Activated gamma-delta T cell treated with Interleukin-2 at 50 U/mL for 16 hours (primary cell): ENCODE measurements at regions not wholly inside any gene's neighbourhood (a gene's known extent, or its start where the extent isn't known, plus 50 kb on each side); places are given as distances from the start of the nearest gene placed in this dataset.
"Not testable (repeated sequence)": the region's sequence is repeated elsewhere in the genome, so short reads cannot be mapped to it uniquely, and the experiment has no call there.

Source experiments
- DNase-seq: peaks from one replicate; pipeline ENCODE4 v3.0.0-alpha.2; 2020

DNA sequence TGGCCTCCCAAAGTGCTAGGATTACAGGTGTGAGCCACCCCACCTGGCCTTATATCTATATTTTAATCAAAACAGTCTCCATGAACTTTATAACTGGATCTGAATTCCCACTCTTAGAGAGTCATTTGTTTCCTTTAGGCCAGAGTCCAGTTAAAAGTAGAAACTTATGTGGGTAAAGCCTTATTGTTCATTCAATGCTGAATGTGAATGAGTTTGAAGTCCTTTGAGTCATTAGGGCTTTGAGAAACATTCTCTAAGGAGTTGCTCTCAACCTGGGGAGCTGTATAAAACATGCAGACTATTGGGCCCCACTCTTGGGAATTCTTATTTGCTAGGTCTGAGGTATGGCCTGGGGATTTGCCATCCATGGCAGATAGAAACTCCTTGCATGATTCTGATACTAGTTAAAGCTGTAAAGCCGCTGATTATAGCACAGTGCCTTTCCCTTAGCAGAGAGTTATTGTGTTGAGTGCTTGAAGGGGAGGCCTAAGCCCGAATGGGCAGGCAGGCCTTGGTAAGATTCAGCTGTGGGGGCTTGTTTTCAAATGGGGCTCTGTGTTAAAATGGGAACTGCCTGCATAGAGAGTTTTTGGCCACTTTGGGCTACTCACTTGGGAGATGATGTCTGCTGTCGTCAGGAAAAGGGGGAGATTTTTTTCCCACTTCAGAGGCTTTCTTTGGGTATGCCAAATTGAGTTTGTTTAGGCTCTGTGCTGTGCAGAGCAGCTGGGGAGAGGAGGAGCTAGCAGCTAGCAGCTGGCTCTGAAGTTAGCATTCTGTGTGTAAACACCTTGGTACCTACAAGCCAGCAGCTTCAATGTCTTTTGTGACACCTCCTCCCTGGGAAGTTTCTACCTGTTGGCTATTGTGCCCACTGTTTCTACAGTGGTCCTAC, 117.5 kb downstream of the DACT1 start:
- no peak for DNase-seq

DNA sequence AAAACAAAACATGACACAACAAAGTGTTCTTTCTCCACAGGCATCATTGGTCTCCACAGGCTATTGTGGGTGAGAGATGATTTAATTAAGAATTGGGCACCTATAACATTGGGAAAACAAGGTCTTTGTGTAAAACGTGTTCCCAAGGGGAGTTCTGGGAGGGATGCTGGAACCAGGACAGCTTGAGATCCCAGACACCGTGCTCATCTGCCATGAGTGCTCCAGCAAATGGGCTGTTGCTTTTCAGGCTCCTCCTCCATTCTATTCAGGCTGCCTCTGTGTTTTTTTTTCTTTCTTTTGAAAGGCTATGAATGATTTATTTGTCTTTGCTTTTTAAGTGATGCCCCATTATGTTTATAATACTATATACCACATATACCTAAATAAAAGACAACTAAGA, 122.4 kb downstream of the DACT1 start:
- no peak for DNase-seq

DNA sequence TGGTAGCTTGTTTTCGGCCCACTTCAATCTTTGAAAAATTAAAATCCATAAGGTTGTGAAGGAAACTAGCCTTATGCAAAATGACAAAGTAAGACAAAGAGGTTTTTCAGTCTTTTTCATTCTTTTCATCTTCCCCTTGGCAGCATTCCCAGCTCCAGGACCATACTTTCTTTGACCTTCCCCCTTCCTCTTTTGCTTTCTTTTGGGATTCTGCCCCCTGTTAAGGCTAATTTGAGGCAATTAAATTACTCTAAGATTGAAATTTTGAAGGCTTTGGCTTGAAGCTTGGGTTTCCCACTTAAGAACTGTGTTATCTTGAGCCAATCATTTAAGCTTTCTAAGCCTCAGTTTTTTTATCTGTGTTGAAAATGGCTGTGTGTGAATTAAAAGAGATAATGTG, 124.9 kb downstream of the DACT1 start:
- DNase-seq = no peak

DNA sequence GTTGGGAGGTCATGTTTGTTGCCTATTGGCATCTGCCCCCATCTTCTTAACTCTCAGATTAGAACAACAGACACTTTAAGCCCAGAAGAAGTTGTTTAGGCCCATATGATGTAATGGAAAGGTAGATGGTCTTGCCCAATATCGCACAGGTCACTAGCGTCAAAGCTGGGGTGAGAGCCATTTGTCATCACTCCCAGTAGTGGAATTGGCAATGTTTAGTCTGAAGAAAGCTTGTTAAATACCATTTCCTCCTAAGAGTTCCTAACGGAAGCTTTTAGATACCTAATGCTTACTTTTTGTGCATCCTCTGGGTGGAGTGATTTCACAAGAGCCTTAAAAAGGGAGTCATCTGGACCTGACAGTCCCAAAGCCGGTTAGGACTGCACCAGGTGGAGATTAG, 125.4 kb downstream of the DACT1 start:
- no peak for DNase-seq

DNA sequence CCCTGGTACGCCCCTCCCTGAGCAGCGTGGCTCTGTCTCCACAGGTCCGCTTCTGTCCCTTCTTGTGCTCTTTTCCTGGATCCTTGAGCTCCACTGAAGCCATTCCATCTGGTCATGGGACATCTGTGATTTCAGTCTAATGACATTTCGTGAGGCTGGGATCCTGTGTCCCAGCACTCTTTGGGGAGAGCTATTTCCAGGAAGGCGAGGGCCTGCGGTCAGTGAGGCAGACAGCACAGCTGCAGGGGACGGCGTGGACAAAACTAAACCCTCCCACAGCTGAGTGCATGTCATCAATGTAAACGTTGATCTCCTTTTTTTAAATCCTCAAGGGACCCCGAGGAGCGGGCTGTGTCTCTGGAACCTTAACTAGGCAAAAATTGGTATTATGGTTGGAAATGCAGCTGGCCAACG, 127.7 kb downstream of the DACT1 start:
- no peak for DNase-seq

DNA sequence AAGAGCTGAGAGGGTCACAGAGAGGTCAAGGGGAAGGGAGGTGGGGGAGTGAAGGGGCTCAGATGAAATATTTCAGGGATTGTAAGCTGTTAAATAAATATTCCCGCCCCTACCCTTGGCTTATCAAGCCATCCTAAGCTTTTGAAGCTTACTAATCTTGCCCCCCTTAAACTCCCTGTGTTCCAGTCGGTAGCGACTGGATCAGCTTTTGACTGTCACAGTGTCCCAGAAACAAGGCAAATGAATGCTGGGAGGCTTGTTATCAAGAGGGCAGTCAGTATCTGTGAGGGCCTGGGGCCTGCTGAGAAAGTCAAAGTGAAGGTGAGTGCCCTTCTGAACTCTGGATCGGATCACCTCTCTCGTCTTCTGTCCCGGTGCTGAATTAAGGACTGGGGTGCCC, 128.1 kb downstream of the DACT1 start:
- DNase-seq = no peak

DNA sequence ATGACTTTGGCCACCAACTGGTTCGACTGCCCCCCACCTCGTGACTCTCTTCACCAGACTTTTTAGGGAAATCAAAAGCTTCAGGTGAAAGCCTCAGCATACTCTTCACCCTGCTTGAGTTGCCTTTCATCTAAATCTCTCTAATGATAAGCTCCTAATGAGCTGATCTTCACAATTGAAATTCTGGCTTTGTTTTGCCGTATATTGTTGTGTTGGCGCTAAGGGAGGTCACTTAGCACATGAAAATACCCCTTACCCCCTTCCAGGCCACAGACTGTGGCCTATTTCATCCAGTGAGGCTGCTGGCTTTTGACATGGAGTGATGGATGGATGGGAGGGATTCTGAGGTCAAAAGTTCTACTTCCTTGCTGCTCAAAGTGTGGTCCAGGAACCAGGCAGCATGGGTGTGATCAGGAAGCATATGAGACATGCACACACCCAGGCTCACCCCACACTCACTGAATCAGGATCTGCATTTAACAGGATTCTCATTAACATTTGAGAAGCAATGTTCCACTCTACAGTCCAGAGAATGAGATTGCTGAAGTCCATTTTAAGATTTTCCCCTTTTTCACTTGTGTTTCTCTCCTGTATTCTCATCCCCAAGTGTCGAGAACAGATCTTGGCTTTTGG, 131.4 kb downstream of the DACT1 start:
- no peak for DNase-seq

DNA sequence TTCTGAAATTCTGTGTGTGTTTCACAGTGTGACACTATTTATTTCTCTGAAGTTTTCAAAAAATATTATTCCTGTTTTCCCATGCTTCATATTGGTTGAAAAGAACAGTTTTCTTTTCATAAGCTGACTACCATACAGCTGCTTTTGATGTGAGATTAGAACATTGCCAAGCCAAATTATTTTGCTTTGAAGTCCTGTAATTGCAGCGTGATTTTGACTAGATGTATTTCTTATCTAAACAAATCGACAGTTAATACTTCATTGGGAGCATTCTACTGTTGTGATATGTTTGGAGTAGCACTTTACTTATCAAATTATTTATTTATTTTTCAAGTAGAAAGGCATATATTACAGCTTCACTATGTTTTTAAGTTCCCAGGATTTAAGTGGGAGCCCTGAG, 132.0 kb downstream of the DACT1 start:
- DNase-seq = no peak

DNA sequence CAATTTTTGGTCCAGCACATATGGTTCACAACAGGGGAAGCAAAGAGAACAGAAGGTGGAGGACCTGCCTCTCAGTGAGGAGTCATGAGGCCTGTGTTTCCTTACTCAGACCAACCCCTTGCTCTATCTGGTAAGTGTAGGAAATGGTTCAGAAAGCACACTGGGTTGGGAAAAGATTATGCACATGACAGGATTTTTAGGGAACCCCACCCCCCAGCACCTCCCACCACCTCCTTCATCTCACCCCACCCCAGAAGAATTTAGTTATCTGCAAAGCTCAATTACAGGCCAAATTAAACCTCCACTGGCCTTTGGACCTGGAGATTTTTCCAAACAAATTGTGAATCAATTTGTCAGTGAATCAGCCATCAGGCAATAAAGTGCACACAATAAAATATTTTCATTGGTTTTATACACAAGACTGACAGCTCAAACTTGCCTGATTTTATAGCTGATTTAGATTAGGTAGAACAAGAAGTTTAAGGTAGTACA, 132.8 kb downstream of the DACT1 start:
- DNase-seq = no peak

DNA sequence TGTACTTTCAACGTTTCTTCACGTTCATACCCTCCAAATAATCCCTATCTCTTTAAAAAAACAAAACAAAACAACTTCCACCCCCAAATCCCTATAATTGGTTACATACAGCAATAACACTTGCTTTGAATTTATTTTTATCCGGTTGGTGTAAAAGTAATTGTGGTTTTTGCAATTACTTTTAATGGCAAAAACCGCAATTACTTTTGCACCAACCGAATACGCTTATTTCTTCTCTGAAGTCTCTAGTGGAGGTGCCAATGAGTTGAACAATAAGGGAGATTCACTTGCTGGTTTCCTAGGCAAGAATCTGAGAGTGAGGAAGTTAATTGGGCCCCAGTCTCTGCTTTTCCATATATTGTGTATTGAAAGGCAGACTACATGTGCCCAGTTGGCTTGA, 133.3 kb downstream of the DACT1 start:
- DNase-seq = no peak

DNA sequence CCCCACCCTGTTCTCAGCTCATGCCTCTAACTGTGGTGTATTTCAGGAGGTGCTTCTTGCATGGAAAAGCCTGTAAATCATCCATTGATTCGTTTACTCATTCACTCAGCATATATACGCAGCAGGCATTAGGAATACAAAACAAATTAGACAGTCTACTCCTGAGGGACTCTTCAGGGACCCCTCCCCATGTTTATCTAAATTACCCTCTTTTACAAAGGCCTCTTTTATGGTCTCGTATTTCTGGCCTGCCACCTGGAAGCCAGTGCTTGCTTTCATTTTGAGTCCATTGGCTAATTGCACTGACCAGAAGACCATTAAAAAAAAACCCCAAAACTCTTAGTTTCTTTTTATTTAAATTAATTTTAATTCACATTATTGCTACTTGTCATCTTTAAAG, 134.4 kb downstream of the DACT1 start:
- DNase-seq = no peak

DNA sequence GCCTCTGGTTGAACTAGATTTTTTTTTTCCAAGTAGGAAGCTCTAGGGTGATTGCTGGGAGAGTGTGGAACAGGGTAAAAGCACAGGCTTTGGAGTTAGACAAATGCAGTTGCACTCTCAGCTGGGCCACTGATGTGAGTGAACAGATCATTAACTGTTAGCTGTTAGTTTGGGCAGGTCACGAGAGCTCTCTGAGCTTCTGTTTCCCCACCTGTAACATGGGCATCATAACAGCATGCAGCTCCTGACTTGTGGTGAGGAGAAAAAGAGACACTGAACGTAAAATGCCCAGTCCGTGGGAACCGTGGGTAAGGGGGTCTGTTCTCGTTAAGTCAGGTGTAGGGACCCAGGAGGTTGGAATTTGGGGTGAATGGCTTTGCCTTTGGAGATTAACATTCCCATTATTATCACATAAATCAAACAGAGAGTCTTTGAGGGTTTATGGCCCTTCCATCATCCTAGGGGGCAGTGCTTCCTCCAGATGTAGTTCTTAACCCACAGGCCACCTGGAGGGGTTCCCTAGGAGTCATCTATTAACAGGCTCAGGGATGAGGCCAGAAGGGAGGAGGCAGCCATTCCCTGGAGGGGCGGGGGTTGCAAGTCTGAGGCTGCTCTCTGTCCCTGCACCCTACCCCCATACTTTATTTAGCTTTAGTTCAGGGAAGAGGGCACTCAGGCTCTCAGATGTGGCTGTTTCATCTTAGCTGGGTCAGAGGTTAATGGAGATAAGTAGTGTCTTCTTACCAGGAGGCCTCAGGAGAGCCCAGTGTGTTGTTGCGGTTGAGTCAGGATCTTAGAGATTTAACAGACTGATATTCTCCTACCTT, 135.2 kb downstream of the DACT1 start:
- no peak for DNase-seq

DNA sequence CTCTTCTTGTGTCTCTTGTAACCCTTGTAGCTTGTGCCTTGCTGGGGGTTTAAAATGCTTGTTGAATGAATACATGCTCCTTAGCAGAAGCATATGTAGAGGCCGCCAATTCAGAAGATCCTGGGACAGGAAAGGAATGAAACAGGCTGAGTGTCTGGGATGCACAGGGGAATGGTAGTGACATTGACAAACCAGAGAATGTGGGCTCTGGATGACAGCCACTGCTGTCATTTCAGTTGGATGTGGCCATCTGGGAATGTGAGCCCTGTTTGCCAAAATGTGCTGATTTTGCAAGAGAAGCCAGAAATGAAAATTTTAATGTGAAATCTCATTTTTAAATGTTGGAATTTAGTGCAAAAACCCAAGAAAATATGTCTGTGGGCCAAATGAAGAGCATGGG, 136.8 kb downstream of the DACT1 start:
- DNase-seq = no peak

DNA sequence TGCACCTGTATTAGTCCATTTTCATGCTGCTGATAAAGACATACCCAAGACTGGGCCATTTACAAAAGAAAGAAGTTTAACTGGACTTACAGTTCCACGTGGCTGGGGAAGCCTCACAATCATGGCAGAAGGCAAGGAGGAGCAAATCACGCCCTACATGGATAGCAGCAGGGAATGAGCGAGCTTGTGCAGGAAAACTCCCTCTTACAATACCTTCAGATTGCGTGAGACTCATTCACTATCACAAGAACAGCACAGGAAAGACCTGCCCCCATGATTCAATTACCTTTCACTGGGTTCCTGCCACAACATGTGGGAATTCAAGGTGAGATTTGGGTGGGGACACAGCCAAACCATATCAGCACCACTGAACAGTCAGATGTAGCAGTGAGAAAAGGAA, 137.4 kb downstream of the DACT1 start:
- not testable (repeated sequence) for DNase-seq

DNA sequence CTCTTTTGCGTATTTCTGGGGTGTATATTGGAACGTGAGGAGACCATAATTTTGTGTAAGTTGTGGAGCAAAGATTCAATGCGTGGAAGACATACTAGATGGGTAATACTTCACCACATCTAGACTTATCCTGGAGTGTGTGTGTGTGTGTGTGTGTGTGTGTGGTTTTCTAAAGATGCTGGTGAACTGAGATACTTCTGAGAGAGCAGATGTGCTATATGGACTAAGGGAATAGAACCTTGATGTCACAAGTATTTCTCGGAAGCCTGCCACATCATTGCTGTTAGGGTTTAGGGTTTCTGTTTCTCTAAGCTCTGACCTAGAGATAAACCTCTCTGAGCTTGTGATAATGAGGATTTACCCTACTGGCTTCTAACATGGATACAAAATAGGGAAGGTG, 138.8 kb downstream of the DACT1 start:
- DNase-seq = no peak

DNA sequence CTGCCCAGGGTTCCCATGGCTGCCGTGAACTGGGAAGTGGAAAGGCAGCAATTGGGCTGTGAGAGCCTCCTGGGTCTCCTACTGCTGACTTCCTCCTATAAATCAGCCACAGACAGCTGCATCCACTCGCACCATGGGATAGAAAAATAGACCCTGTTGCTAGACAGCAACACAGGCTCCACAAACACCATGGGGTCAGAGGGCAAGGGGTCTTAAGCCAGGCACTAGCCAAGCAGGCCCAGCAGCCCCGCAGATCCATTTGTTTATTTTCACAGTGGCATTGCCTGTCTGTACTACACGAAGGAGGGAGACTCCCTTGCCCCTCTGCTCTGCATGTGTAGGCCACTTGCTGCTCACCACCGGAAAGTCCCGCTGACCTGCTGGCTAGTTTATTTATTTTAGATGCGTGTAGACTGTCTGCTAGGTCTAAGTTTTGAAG, 139.8 kb downstream of the DACT1 start:
- DNase-seq = no peak

DNA sequence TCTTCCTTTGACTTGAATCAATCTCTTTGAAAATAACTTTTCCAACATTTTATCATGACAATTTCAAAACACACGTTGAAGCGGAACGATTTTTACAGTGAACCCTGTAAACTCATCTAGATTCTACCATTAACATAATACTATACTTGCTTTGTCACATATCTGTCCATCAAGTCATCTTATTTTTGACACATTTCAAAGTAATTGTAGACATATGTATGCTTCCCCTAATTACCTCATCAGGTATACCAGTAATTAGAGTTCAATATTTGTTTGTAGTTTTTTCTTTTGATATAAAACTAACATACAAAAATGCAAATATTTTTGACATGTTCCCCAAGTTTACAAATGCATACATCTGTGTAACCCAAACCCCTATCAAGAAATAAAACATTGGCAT, 140.4 kb downstream of the DACT1 start:
- DNase-seq = no peak

DNA sequence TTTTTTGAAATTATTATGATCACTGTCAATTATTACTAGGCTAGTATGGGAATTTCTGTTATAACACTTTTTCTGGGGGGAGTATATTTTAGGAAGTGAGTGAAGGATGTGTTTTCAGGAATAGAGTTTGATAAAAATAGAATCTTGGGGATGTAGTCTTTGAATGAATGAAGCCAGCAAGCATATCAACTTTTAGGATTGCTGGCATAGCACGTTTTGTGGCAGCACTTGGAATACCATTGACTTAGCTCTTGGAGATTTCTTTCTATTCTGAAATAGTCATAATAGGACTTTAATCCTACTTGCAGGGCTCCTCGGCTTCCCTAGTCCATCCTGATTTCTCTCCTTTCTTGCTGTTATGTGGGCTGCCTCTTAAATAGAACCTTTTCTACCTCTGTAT, 141.6 kb downstream of the DACT1 start:
- DNase-seq = no peak

DNA sequence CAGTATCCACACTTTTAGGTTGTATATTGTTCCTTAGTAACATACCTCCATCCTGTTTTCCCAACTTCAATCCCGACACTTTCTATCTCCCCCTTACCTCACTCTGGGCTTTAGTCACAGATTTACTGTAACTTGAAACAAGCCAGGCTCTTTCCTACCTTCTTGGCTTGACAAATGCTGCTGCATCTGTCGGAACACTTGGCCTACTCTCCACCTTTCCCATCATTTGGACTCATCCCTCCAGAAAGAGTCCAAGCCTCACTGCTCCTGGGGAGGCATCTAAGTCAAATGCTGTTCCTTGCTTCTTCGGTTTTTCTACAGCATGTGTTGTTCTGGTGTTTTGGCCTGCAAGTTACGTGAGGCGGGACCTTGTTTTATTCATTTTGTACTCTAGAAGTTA, 142.4 kb downstream of the DACT1 start:
- no peak for DNase-seq

DNA sequence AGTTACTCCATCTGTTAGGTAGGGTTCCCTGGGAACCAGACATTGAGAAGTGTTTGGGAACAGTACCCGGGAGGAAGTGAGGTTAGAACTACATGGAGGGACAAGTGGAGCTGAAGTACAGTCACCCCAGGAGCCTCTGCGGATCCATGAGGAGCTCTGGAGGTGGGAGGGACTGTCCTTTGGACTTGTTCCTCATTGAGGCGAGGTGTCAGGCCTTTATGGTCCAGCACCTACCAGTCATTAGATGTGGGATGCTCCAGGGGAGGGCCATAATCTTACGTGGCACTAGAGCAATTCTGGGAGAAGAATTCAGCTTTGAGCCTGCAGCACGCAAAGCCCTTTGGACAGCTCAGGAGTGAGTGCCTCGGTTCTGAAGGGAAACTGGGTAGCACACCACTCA, 142.8 kb downstream of the DACT1 start:
- DNase-seq = no peak

DNA sequence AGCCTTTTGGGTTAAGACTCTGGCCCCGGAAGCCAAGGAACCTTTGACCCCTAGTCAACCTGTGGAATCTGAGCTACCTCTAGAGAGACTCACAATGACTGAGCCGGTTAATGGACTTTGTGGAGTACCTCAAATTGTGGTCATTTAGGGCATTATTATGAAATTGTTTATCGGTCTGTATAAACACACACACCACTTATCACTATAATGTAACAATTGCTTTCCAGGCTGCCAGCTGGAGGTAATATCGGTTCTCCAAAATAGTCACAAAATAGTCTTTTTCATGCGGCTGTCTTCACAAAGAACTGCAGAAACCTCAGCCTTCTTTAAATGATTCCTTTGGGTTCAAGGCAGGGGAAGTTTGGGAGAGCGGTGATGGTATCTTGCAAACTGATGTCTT, 144.2 kb downstream of the DACT1 start:
- no peak for DNase-seq

DNA sequence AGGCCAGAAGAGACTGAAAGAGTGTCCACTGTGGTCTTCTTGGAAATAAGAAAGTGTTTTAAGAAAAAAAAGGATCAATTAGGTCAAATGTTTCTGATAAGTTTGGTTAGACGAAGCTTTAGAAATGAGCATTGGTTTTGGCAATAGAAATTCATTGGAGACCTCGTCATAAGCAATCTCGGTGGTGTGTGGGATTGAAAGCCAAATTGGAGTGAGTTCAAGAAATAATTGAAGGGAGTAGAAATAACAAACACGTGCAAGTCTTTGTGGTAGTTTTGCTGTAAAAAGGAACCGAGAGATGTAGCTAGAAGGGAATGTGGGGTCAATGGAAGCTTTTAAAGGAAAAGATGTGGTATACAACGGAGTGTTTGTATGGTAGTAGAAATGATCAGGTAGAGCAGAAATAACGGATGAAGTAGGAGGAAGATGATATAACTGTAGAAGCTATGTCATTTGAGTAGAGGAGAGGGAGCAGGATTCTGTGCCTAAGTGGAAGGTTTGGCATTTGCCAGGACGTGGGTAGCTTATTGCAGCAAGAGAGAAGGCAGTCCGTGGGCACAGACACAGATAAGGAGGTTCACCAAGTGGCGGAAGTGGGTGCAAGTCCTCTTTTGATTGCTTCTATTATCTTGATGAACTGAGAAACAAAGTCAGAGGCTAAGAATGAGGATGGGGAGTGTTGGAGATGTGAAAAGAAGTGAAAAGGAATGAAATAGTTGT, 146.2 kb downstream of the DACT1 start:
- DNase-seq = no peak

DNA sequence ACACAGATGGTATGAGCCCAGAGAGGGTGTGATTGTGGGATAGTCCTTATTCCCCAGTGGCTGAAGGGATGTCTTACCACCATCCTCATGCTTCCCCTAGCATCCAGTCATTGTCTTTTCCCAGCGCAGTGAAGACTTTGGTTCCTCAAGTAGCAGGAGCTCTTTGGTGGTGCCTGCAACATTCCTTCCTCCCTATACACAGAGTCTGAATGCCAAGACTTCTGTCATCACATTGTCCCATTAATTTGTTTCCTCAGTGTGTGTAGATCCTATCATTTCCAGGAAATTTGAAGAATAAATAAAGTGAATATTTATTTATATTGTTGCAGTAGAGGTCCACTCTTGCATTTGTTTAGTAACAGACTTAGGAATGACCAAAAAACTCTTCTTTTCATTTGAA, 147.2 kb downstream of the DACT1 start:
- DNase-seq = no peak
